GM23338 (cell line): ENCODE measurements at regions not wholly inside any gene's neighbourhood (a gene's known extent, or its start where the extent isn't known, plus 50 kb on each side); places are given as distances from the start of the nearest gene placed in this dataset.

Source experiments
- CREB1 ChIP-seq: fragments of 250-450 bp; sonication (Bioruptor Pico); IDR thresholded peaks from 2 replicates; pipeline ENCODE4 v1.5.0; 2020; ENCODE audit warnings: low read depth, mild to moderate bottlenecking, moderate library complexity
- EZH2 ChIP-seq: fragments of 200-600 bp; sonication (generic); IDR thresholded peaks from one replicate; pipeline ENCODE4 v1.8.0; 2017; ENCODE audit warnings: antibody characterized with exemption, mild to moderate bottlenecking, low read depth; ENCODE audit not compliant: unreplicated experiment
- EZH2phosphoT487 ChIP-seq: fragments of 200-600 bp; sonication (generic); IDR thresholded peaks from one replicate; pipeline ENCODE4 v1.8.1; 2018; ENCODE audit warnings: antibody characterized with exemption; ENCODE audit not compliant: unreplicated experiment
- JUNB ChIP-seq: IDR thresholded peaks from one replicate; pipeline ENCODE4 v1.6.1; 2016; ENCODE audit warnings: antibody characterized with exemption; ENCODE audit not compliant: unreplicated experiment
- NANOG ChIP-seq: IDR thresholded peaks from 2 replicates; pipeline ENCODE4 v1.6.1; 2016; ENCODE audit warnings: antibody characterized with exemption, borderline replicate concordance
- POLR2AphosphoS5 ChIP-seq: IDR thresholded peaks from 2 replicates; pipeline ENCODE4 v1.6.1; 2016; ENCODE audit warnings: antibody characterized with exemption, low read depth
- STAT1 ChIP-seq: IDR thresholded peaks from one replicate; pipeline ENCODE4 v1.6.1; 2016; ENCODE audit warnings: antibody characterized with exemption; ENCODE audit not compliant: unreplicated experiment
- ZNF462 ChIP-seq: fragments of 250-450 bp; sonication (Bioruptor Pico); IDR thresholded peaks from 2 replicates; pipeline ENCODE4 v1.5.0; 2020; ENCODE audit warnings: mild to moderate bottlenecking, moderate library complexity
- TF ChIP-seq, protein P1 (sequence below), 2 experiments: fragments of 200-600 bp in 1 of 2; sonication (generic) in 1 of 2; conservative IDR thresholded peaks; 2 replicates each; pipeline versions ENCODE4 v1.5.1 to v1.6.1; 2016 to 2017; ENCODE audit warnings: antibody characterized with exemption in 2 of 2, low read depth in 2 of 2, mild to moderate bottlenecking in 2 of 2, moderate library complexity in 1 of 2
- TF ChIP-seq, protein P2 (sequence below): IDR thresholded peaks from 2 replicates; pipeline ENCODE4 v1.6.1; 2016; ENCODE audit warnings: antibody characterized with exemption
- TF ChIP-seq, protein P3 (sequence below): IDR thresholded peaks from one replicate; pipeline ENCODE4 v1.6.1; 2018; ENCODE audit warnings: antibody characterized with exemption; ENCODE audit not compliant: unreplicated experiment

DNA sequence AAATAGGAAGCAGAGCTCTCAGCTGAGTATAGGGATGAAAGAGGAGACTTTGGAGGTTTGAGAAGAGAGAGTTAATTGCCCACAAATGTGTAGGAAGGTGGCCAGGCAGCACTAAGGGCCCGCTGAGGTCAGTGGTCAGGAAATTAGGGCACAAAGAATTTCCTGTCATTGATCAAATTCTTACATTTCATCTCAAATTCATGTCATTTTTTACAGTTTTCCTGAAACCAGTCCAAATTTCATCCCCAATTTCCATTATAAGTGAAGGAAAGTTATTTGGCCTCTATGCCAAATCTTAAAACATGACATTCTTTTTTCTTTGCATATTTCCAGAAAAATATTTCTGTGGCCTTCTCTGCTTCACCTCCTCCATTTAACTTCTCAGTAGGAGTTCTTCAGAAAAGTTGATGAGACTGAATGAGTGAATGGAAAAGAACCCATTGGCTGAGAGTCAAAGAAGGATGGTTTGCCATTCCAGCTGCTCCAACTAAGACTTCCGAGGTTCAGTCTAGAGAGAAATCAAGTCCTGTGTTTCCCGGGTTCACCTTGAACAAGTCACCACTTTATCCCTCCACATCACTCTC lies 68.7 kb upstream of the SPRY1 start:
- TF ChIP-seq, protein P1, sequence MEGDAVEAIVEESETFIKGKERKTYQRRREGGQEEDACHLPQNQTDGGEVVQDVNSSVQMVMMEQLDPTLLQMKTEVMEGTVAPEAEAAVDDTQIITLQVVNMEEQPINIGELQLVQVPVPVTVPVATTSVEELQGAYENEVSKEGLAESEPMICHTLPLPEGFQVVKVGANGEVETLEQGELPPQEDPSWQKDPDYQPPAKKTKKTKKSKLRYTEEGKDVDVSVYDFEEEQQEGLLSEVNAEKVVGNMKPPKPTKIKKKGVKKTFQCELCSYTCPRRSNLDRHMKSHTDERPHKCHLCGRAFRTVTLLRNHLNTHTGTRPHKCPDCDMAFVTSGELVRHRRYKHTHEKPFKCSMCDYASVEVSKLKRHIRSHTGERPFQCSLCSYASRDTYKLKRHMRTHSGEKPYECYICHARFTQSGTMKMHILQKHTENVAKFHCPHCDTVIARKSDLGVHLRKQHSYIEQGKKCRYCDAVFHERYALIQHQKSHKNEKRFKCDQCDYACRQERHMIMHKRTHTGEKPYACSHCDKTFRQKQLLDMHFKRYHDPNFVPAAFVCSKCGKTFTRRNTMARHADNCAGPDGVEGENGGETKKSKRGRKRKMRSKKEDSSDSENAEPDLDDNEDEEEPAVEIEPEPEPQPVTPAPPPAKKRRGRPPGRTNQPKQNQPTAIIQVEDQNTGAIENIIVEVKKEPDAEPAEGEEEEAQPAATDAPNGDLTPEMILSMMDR (conservative IDR thresholded peaks at IDR 0.05; ENCODE audit: low read depth in 2 of 2), result no peak
- TF ChIP-seq, protein P2, sequence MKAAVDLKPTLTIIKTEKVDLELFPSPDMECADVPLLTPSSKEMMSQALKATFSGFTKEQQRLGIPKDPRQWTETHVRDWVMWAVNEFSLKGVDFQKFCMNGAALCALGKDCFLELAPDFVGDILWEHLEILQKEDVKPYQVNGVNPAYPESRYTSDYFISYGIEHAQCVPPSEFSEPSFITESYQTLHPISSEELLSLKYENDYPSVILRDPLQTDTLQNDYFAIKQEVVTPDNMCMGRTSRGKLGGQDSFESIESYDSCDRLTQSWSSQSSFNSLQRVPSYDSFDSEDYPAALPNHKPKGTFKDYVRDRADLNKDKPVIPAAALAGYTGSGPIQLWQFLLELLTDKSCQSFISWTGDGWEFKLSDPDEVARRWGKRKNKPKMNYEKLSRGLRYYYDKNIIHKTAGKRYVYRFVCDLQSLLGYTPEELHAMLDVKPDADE, result no peak
- TF ChIP-seq EZH2 (no peak), POLR2AphosphoS5 (no peak), EZH2phosphoT487 (no peak), JUNB (no peak), CREB1 (CRISPR knock-in tag) (no peak), STAT1 (no peak), ZNF462 (CRISPR knock-in tag) (no peak), NANOG (no peak)
- TF ChIP-seq, protein P3, sequence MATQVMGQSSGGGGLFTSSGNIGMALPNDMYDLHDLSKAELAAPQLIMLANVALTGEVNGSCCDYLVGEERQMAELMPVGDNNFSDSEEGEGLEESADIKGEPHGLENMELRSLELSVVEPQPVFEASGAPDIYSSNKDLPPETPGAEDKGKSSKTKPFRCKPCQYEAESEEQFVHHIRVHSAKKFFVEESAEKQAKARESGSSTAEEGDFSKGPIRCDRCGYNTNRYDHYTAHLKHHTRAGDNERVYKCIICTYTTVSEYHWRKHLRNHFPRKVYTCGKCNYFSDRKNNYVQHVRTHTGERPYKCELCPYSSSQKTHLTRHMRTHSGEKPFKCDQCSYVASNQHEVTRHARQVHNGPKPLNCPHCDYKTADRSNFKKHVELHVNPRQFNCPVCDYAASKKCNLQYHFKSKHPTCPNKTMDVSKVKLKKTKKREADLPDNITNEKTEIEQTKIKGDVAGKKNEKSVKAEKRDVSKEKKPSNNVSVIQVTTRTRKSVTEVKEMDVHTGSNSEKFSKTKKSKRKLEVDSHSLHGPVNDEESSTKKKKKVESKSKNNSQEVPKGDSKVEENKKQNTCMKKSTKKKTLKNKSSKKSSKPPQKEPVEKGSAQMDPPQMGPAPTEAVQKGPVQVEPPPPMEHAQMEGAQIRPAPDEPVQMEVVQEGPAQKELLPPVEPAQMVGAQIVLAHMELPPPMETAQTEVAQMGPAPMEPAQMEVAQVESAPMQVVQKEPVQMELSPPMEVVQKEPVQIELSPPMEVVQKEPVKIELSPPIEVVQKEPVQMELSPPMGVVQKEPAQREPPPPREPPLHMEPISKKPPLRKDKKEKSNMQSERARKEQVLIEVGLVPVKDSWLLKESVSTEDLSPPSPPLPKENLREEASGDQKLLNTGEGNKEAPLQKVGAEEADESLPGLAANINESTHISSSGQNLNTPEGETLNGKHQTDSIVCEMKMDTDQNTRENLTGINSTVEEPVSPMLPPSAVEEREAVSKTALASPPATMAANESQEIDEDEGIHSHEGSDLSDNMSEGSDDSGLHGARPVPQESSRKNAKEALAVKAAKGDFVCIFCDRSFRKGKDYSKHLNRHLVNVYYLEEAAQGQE, result no peak
